GM12892 (cell line): ENCODE measurements at regions not wholly inside any gene's neighbourhood (a gene's known extent, or its start where the extent isn't known, plus 50 kb on each side); places are given as distances from the start of the nearest gene placed in this dataset.

ENCODE experiments used
- DNase-seq: peaks from one replicate; pipeline ENCODE4 v3.0.0; 2011; ENCODE audit not compliant: insufficient read length
- FAIRE-seq: peaks from 2 replicates; lab custom pipeline; 2011; peaks lifted over from hg19 to GRCh38; lab: Jason Lieb, UNC
- POLR2A ChIP-seq: IDR thresholded peaks from 2 replicates; pipeline ENCODE4 v1.6.1; 2011; ENCODE audit warnings: low read depth, low read length, control low read depth
- POLR2AphosphoS5 ChIP-seq: IDR thresholded peaks from 2 replicates; pipeline ENCODE4 v1.6.1; 2011; ENCODE audit warnings: low read depth, low read length, control low read depth
- TAF1 ChIP-seq: IDR thresholded peaks from 2 replicates; pipeline ENCODE4 v1.6.1; 2011; ENCODE audit warnings: low read depth, mild to moderate bottlenecking, control low read depth, low read length, borderline replicate concordance

DNA sequence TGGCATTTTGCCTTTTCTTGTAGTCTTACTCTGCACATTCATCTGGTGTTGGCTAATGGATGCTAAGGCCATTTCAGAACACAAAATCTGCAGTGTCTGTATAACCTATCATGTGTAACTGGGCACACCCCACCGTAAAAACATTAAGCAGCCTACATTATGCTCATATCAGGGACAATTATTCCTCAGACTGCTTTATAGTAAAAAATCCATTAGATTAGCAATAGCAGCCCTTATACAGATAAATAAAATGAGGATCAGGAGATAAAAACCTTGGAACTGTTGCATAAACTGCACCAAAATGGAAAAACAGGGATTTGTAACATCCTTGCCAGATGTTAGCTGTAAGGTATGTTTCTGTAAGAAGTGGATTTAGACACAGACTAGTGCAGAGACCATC is 288.8 kb downstream of the HS3ST1 start:
- FAIRE-seq (no peak), DNase-seq (no peak)
- TF ChIP-seq POLR2AphosphoS5 (no peak), TAF1 (no peak), POLR2A (no peak)

DNA sequence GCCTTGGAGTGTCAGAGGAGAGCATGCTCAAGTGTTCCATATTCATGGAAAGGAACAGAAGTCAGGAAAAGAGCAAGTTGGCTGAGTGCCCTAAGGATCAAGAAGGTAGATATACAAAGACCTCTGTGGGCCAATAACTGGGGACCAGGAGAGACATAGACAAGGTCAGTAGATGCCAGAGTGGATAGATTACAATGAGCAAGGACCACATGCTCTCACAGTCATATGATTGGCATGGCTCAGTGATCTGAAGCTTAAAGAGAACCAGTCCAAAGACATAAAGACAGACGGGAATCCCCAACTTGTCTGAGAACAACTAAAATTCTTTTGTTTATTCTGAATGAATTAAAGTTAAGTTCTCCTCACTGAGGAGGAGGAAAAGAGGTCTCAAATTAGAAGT is 289.7 kb downstream of the HS3ST1 start:
- TF ChIP-seq POLR2AphosphoS5 (no peak), TAF1 (no peak), POLR2A (no peak)
- FAIRE-seq (peak; percentile 21), DNase-seq (no peak)

DNA sequence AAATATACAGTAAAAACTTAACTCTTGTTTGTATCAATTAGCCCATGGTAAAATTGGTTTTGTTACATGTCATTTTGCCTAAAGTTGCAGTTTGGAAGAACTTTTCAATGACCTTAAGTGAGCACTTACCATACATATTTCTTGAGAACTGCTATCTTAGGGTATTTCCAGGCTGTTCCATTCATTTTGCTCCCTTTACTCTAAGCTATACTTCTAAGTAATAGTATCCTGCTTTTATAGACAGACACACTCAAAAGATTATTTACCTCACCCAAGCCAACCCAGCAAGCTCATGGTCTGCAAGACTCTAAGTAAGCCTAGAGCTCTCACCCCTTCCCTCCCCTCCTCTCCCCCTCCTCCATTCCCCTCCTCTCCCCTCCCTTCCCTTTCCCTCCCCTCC is 294.0 kb downstream of the HS3ST1 start:
- no peak for FAIRE-seq
- TF ChIP-seq POLR2A = no peak
- TF ChIP-seq TAF1 = no peak
- no peak for TF ChIP-seq POLR2AphosphoS5
- DNase-seq = no peak

DNA sequence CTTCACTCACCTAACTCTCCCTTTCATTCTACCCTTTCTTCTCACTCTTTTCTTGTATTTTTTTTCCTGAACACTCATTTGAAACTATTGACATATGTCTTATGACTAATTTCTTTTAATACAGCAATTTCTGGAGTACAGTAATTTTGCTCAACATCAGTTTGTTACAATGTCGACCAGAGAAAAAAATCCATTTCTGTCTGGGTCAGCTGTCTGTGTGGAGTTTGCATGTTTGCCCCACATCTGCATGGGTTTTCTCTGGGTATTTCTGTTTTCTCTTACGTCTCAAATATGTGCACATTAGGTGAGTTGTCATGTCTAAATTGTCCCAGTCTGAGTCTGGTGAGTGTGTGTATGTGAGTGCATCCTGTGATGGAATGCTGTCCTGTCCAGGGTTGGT is 294.8 kb downstream of the HS3ST1 start:
- FAIRE-seq (peak; percentile 5), DNase-seq (no peak)
- TF ChIP-seq POLR2AphosphoS5 (no peak), POLR2A (no peak), TAF1 (no peak)

DNA sequence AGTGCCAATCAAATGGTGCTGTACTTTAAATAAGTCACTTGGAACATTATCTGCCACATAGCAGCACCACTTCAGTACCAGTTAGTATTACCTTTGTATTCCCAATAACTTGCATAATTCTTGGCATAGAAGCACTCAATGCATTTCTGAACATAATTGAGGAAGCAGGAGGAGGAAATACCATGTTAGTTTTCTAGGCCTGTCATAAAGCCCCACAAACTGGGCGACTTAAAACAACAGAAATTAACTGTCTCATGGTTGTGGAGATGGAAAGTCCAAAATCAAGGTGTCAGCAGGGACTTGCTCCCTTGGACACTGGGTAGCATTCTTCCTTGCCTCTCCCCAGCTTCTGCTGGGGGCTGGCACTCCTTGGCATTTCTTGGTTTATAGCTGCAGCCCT is 296.2 kb downstream of the HS3ST1 start:
- no peak for DNase-seq
- TF ChIP-seq POLR2A (no peak), TAF1 (no peak), POLR2AphosphoS5 (no peak)
- FAIRE-seq = no peak

DNA sequence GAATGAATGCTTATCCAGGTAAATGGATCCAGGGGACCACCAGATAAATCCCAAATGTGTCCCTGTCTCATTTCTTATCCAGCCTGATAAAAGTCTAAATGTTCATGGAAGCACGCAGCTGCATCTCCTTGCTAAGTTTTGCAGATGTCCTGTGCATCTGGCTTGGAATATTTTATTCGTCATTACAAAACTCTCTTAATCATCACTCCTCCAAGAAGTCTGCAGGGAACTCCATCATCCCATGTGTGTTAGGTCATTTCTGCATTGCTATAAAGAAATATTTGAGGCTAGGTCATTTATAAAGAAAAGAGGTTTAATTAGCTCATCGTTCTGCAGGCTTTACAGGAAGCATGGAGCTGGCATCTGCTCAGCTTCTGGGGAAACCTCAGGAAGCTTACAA is 297.2 kb downstream of the HS3ST1 start:
- TF ChIP-seq POLR2A (no peak), POLR2AphosphoS5 (no peak), TAF1 (no peak)
- DNase-seq (no peak), FAIRE-seq (no peak)

DNA sequence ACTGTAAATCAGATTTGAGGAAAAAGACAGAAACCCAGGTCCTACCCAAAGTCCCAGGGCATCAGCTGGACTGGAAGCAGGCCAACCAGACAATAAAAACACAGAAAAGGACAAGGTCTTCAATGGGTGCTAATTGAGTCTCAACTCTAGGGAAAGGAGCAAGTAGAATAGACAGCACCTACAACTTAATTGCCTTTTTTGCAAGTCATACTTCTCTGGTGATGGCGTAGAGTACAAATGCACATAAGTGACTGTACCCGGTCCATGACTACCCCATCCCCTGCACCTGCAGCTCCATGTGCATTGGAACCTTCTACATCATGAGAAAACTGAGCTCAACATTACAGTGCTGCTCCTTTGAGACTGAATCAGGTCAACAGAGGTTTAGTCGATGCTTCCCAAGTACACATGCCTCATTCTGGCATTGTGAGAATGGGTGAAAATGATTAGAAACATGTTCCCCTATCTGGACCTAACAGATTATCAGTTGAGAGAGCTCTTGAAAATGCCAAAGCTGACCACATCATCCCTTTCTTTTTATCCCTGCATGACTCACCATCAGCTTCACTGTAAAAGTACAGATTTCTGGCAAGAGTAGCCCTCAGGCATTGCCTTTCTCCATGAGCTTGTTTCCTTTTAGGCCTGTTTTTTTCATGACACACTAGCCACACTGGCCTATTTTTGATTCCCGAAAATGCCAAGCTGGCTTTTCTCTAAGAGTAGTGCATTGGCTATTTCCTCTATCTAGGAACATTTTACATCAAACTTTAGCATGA is 298.3 kb downstream of the HS3ST1 start:
- no peak for FAIRE-seq

DNA sequence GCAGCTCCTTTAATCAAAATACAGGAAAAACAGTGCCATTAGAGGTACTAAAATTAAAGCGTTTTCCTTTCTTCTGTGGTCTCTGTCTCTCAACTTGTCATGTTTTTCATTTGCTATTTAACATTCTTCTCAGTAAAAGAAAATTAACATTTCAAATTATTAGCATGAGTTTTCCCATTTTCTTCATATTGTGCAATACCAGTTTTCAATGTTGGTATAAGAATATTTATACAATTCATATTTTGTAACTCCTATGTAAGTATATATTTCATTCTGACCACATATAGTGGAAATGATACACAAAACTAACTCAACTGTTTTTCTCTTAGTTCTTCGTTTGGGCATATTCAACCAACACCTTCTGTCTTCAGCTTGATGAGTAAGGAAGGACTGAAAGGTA is 308.3 kb downstream of the HS3ST1 start:
- DNase-seq (no peak), FAIRE-seq (no peak)
- no peak for TF ChIP-seq POLR2AphosphoS5
- TF ChIP-seq TAF1 = no peak
- TF ChIP-seq POLR2A = no peak

More for the DNA sequence above, 298.3 kb downstream of the HS3ST1 start:
- TF ChIP-seq POLR2A (no peak), TAF1 (no peak), POLR2AphosphoS5 (no peak)
- DNase-seq = no peak

DNA sequence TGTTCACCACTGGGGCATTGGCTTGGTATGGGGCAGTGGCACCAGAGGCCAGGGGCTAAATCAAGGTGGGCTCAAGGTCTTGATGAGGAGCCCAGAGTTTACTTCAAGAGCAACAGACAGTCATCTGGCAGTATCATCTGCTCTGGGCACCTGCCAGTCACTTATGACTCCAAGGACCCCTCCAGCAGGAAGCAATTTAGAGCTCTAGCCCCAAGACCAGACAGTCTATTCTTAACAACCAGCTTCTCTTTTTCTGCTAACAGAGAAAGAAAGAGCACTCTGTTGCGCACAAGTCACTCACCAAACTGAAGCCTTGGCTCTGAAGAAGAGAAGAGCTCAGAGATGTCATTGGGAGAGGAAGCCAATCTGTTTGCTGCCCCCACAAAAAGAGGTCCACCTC is 309.2 kb downstream of the HS3ST1 start:
- no peak for FAIRE-seq
- no peak for DNase-seq
- TF ChIP-seq POLR2AphosphoS5 (no peak), POLR2A (no peak), TAF1 (no peak)

DNA sequence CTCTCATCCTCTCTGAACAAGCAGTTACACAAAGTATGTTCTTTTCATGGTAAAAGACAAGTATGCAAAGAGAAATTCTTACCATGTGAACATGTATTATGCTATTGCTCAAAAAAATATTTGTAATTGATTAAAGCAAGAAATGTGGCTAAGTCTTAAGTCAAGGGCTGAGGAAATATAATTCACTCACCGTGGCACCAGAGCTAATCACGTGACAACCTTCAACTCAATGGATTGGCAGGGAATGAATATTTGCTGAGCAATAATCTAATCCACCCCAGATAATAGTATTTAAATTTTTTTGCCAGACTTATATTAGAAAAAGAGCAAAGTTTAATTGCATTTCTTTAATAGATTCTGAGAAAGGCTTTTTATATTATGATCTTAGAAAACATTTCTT is 310.2 kb downstream of the HS3ST1 start:
- DNase-seq (no peak), FAIRE-seq (no peak)
- TF ChIP-seq TAF1 = no peak
- no peak for TF ChIP-seq POLR2AphosphoS5
- no peak for TF ChIP-seq POLR2A

DNA sequence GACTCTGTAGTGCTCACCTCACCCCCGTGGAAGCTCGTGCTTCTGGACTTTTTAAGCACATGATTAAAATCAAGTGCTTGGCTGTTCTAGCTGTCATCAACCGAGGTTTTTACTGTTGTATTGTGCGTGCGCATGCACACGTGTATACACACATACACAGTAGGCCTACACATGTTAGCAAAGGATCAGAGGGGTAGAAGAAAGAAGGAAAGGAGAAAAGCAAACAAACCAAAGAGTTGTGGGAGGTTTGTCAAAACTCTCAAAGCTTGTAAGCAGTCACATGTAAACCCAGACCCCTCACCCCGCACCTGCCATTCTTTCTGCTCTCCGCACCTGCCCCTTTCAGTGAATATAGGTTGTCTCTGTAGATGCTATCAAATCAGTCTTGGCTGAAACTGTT is 311.8 kb downstream of the HS3ST1 start:
- TF ChIP-seq POLR2A (no peak), POLR2AphosphoS5 (no peak), TAF1 (no peak)
- no peak for FAIRE-seq
- DNase-seq = no peak

DNA sequence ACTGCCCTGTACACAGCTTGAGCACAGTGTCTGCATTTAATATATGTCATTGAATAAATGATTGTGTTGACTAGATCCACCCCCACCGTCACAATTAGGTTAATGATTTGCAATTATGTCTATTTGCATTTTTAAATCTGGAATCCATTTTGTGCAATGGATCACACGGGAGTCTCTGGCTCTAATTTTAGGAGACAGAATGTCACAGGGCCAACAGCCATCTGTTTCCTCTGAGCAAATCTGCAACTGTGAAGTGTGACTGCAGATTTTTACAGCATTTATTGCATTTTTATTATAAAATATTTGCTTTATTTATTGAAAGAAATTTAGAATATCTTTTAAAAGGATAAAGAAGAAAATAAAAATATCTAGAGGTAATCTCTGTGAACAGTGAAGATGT is 316.8 kb downstream of the HS3ST1 start:
- TF ChIP-seq POLR2AphosphoS5 (no peak), POLR2A (no peak), TAF1 (no peak)
- no peak for DNase-seq
- no peak for FAIRE-seq

DNA sequence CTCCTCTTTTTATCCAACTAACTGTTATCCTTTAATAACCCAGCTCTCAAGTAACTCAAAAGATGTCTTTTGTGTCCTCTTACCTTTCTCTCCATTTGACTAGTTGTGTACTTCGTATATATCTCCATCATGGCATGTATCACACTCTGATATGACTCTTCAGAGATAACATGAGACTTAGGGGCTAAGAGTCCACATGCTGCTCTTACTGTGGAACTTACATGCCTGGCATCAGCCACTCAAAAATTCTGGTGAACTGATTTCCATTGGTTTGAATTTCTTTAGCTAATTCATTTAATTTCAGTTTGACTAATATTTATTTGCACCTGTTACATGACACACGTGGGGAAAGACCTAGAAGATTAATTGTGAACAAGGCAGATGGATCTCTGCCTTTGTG is 317.3 kb downstream of the HS3ST1 start:
- DNase-seq (no peak), FAIRE-seq (no peak)
- no peak for TF ChIP-seq POLR2AphosphoS5
- no peak for TF ChIP-seq TAF1
- no peak for TF ChIP-seq POLR2A
